Inflammatory macrophage (primary cell): ENCODE measurements at regions not wholly inside any gene's neighbourhood (a gene's known extent, or its start where the extent isn't known, plus 50 kb on each side); places are given as distances from the start of the nearest gene placed in this dataset.
A peak's percentile ranks its signal among the peaks of the same experiment; 100 is the strongest.

Experiments
- DNase-seq, 2 donors: peaks; one replicate each; pipeline ENCODE4 v3.0.0-alpha.2; 2020 to 2022

GRCh38 chr13:68440874-68441273 lies 1210.7 kb upstream of the PCDH9 start:
- DNase-seq: no peak

- DNase-seq: no peak
These were observed 1209.7 kb upstream of the PCDH9 start for GRCh38 chr13:68439817-68440216.

- DNase-seq: no peak
These were observed 1198.2 kb upstream of the PCDH9 start for GRCh38 chr13:68428292-68428691.

DNA sequence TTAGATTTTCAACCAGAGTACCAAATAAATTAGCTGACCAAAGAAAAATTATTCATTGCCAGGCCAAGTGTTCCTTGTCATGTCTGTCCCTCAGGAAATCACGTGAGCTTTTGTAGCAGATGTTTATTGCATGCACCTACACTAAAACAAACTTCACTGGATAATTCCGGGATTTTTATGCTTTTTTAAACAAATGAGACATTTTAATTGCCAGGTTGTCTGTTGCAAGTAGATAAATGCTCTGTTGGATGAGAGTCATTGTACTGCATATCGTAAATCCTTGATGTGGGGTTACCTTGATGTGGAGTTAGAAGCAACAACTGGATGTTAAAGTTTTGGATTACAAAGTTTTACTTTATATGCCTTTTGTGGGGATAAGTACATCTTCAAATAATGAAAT lies 1187.7 kb upstream of the PCDH9 start:
- no peak for DNase-seq

- no peak for DNase-seq
These were observed 1179.9 kb upstream of the PCDH9 start for GRCh38 chr13:68410007-68410406.

- DNase-seq: no peak
These were observed 1160.9 kb upstream of the PCDH9 start for GRCh38 chr13:68390987-68391386.

DNA sequence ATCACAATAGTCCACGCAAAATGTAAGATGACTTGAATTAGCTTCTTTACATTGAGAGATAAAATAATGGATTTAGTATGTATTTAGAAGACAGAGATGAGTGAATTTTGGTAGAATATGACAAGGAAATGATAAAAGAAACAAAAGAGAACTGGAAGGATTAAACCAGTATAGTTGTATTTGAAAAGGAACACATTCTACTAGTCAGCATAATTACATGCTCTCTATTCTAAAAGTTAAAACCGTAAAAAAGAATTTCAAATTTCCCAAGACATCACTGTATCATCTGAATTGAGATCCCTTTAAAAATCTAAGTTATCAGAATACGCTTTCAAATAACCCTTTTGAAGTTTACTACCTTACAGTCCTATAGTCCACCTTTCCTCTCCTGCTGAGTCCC lies 1156.7 kb upstream of the PCDH9 start:
- no peak for DNase-seq

DNA sequence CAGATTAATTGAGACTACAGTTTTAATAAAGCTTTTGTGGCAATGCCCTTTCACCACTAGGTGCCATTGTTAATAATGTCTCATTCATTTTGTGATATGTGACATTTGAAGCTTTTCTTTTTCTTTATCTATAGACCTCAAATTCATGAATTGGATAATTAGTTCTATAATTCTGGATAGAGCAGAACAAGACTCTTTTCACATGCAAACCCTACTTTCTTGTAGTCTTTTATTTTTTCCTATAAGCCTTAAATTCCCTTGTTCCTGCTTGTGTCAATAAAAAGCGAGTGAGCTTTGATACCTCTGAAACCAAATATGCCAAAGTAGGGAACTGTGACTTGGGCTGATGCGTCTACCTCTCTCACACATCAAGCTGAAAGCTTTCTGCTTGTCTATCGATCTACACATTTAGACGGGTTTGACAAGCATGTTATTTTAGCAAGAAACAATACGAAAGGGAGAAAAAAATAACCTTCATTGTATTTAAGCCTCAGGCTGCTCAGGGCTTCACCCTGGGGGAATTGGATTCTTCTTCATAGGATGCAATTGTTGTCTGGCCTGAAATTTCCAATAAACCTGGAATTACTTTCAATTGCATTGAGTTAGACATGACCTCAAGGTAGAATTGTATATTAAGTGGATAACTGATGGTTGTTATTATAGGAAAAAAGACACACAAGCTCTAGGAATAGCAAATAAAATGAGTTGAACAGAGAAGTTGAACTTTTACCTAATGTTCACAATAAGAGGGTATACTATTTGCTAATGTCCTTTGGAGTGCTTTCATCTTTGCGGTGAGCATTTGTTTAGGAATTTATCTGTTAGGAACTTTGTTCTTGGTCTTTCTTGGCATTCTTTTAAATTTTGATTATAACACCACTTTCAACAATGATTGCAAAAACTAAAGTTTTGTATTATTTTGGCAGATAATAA lies 1150.2 kb upstream of the PCDH9 start:
- no peak for DNase-seq

- DNase-seq: no peak
These were observed 1148.2 kb upstream of the PCDH9 start for GRCh38 chr13:68378294-68378693.

DNA sequence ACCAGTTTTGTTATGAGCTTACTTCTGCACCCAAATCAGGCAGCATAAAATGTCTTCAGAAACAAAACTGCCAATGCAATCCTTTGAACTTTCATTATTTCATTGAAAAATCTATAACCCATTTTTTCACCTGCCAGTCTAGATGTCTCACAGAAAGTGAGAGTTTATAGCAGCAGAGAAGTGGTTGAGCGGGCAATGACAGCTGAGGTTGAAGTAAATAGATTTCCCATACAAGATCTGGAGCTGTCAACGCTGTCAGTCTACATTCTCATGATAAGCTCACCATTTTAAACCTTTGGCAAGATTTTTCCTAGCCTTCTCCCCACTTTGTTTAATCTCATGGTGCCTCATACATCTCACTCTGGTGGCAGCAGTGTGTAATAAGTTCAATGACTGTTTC lies 1144.9 kb upstream of the PCDH9 start:
- no peak for DNase-seq

DNA sequence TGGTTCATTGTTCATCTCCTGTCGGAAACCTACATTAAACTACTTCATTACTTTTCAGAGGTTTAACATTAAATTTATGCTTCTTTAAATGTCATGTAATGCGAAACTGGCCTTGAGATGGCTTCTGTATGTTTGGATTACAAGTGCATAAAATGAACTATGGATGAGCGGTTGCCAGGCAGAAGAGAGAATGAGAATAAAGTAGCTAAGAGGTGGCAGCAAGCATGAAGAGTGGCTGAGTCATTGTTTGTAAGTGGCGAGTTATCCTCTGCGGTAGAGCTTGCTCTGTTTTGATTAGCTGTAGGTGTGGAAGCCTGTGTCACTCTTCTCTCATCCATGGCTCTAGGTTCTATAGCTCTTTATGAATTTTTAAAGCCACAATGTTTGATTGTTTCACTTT lies 1139.6 kb upstream of the PCDH9 start:
- DNase-seq: no peak

GRCh38 chr13:68368922-68369321 lies 1138.8 kb upstream of the PCDH9 start:
- no peak for DNase-seq

DNA sequence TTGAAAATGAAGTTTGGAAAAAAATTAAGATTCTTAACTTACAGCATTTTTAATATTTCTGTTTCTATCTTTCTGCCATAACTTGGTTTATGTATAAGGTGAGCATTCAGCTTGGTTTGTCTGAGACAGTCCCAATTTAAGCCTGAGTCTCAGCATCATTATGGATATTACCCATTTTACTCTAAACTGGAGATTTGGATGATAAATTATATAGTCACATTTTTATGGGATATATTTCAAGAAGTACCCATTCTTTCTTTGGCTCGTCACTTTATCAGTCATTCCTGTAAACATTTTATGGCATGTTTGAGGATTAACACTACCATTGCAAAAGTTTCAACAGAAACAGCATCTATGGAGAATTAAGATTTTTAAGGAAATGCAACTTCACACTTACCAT lies 1129.0 kb upstream of the PCDH9 start:
- DNase-seq: no peak

GRCh38 chr13:68358294-68358705 lies 1128.2 kb upstream of the PCDH9 start:
- DNase-seq: no peak

DNA sequence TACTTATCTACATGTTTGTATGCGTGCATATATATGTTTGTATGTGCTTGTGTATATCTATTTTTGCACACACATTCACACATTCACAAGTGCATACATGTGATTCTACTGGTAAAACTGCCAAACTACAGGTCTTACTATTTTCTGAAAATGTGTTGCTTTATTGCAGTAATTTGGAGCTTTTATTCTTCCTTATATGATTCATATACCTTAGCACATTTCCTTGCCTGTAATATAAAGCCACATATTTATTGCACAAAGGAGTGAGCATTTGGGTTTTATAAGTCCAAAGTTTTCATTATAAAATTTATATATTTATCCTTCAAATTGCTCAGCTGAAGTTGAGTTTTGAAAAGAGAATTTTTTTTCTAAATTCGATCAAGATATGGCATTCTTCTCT lies 1120.4 kb upstream of the PCDH9 start:
- no peak for DNase-seq

- DNase-seq: no peak
These were observed 1117.1 kb upstream of the PCDH9 start for GRCh38 chr13:68347220-68347619.

- DNase-seq: no peak
These were observed 1115.9 kb upstream of the PCDH9 start for GRCh38 chr13:68345963-68346531.

DNA sequence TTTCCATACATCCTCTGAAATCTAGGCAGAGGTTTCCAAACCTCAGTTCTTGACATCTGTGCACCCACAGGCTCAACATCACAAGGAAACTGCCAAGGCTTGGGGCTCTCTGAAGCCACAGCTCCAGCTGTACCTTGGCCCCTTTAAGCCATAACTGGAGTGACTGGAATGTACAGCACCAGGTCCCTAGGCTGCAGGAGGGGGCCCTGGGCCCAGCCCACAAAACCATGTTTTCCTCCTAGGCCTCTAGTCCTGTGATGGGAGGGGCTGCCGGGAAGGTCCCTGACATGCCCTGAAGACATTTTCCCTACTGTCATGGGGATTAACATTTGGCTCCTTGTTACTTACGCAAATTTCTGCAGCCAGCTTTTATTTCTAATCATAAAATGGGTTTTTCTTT lies 1093.0 kb upstream of the PCDH9 start:
- DNase-seq: no peak

- DNase-seq: no peak
These were observed 1089.2 kb upstream of the PCDH9 start for GRCh38 chr13:68319384-68319783.

- peak in 1 of 2 donors; percentile 3 for DNase-seq
These were observed 1074.3 kb upstream of the PCDH9 start for GRCh38 chr13:68304286-68304893.

GRCh38 chr13:68293631-68294030 lies 1063.5 kb upstream of the PCDH9 start:
- no peak for DNase-seq

DNA sequence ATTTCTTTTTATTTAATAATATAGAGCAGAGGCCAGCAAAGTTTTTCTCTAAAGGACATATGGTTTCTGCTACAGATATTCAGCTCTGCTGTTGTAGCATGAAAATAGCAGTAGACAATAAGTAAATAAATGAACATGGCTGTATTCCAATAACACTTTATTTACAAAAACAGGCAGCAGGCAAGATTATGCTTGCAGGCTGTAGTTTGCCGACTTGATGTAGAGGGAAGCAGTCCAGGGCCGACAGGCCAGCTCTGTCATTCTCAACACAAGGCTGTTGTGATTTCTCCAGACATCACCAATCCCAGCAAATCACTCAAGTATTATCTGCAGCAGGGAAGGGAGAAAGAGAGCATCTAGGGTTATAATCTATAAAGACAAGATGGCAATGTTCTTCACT lies 1062.5 kb upstream of the PCDH9 start:
- no peak for DNase-seq

GRCh38 chr13:68291595-68291994 lies 1061.5 kb upstream of the PCDH9 start:
- DNase-seq: no peak

DNA sequence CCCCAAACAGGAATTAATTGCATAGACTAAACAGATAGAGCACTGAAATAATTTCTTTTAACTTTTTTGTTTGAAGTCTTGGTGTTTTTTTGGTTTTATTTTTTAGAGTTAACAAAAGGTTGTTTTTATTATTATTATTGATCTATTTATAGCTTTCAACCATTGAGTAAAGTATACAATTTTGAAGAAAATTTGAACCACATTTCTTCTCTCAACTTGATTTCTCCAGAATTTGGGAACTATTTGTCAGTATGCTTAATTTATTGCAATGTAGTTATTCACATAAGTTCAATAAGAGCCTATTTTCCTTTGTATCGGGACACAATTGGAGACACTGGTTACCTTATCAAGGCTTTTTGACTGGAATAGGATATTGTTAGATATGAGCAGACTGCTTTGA lies 1045.6 kb upstream of the PCDH9 start:
- DNase-seq: no peak
